ENCODE measurements at regions not wholly inside any gene's neighbourhood (a gene's known extent, or its start where the extent isn't known, plus 50 kb on each side); places are given as distances from the start of the nearest gene placed in this dataset.

GRCh38 chr17:63329876-63330275, 116.2 kb downstream of the CYB561 start:
- H3K4me3 ChIP-seq: no peak overlapping the region
- H3K9me3 ChIP-seq: no peaks in the 10 kb centered on the region
- no peaks in the 10 kb centered on the region for H3K36me3 ChIP-seq
- no peaks in the 10 kb centered on the region for H3K4me1 ChIP-seq
- DNase-seq: no peak
- ATAC-seq: no peak
- intact Hi-C loops (cut with DNase I): no loop called here
- TF ChIP-seq CTCF (IDR thresholded peaks at IDR 0.05): no peak
- no peak overlapping the region for H3K27ac ChIP-seq
- no peaks in the 10 kb centered on the region for H3K27me3 ChIP-seq

DNA sequence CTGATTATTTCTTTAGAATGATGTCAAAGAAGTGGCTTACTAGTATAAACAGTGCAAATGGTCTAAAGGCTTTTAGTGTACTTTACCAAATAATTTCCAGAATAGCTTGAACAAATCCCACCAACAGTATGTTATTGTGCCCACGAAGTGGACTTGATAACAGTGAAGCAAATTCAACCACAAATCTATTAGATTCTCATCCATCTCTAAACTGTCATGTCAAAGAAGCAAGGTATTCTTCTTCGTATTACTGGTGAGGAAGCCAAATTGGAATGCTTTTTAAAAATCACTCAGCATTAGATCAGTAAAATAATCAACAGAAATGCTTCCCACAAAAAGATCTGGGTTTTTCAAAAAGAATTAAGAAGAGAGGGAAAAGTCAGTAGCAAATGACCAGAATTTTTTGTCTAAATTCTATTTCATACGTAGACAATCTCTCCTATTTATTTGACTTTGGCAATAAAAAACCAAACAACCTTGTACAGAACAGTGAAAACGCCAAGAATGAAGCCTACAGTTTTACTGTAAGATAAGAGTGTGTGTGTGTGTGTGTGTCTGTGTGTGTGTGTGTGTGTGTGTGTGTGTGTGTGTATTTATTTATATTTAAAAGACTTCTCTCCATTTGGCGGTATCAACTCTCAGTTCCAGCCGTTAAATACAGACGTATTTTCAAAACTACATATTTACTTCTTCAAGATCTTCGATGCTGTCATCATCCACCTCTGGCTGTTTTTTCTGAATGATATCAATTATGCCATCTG, 114.6 kb downstream of the CYB561 start:
- H3K4me1 ChIP-seq: no peaks in the 10 kb centered on the region
- H3K4me3 ChIP-seq: no peak overlapping the region
- H3K27ac ChIP-seq: no peak overlapping the region
- TF ChIP-seq CTCF (IDR thresholded peaks at IDR 0.05): no peak
- H3K36me3 ChIP-seq: no peaks in the 10 kb centered on the region
- H3K9me3 ChIP-seq: no peaks in the 10 kb centered on the region
- H3K27me3 ChIP-seq: no peaks in the 10 kb centered on the region
- intact Hi-C loops (cut with DNase I): no loop called here
- DNase-seq: no peak
- no peak for ATAC-seq

GRCh38 chr17:63332286-63332685, 113.8 kb downstream of the CYB561 start:
- intact Hi-C loops (cut with DNase I): no loop called here
- H3K4me1 ChIP-seq: no peaks in the 10 kb centered on the region
- no peaks in the 10 kb centered on the region for H3K27me3 ChIP-seq
- no peaks in the 10 kb centered on the region for H3K36me3 ChIP-seq
- TF ChIP-seq CTCF (IDR thresholded peaks at IDR 0.05): no peak
- no peaks in the 10 kb centered on the region for H3K9me3 ChIP-seq
- H3K4me3 ChIP-seq: no peak overlapping the region
- DNase-seq (no peak), ATAC-seq (no peak)
- no peak overlapping the region for H3K27ac ChIP-seq

DNA sequence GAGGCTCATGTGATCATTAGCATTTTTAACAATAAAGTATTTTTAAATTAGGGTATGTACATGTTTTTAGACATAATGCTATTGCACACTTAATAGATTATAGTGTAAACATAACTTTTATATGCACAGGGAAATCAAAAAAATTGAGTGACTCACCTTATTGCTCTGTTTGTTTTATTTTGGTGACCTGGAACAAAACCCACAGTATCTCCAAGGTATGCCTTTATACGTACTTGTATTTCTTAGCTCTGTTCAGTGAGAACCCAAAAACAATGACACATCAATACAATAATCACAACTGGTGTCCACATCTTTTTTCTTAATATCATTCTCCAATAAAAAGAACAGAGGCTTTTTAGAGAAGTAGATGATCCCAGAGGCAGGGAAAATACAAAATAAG, 112.2 kb downstream of the CYB561 start:
- no peaks in the 10 kb centered on the region for H3K4me1 ChIP-seq
- ATAC-seq (no peak), DNase-seq (no peak)
- TF ChIP-seq CTCF (IDR thresholded peaks at IDR 0.05): no peak
- no peaks in the 10 kb centered on the region for H3K9me3 ChIP-seq
- no peaks in the 10 kb centered on the region for H3K36me3 ChIP-seq
- H3K4me3 ChIP-seq: no peak overlapping the region
- no peaks in the 10 kb centered on the region for H3K27me3 ChIP-seq
- intact Hi-C loops (cut with DNase I): no loop called here
- no peak overlapping the region for H3K27ac ChIP-seq

- no peak overlapping the region for H3K27ac ChIP-seq
- H3K4me3 ChIP-seq: no peak overlapping the region
- ATAC-seq: no peak
- H3K4me1 ChIP-seq: no peaks in the 10 kb centered on the region
- no peaks in the 10 kb centered on the region for H3K9me3 ChIP-seq
- DNase-seq: no peak
- peaks cover 0 to 9% of the 10 kb centered on the region in 2 donors for H3K36me3 ChIP-seq
- TF ChIP-seq CTCF (IDR thresholded peaks at IDR 0.05): no peak
- intact Hi-C loops (cut with DNase I): no loop called here
- H3K27me3 ChIP-seq: no peaks in the 10 kb centered on the region
Measured at GRCh38 chr17:63335831-63336230, 110.3 kb downstream of the CYB561 start.

All from left lung (tissue), 4 donors.